GM23338 (cell line): ENCODE measurements at regions not wholly inside any gene's neighbourhood (a gene's known extent, or its start where the extent isn't known, plus 50 kb on each side); places are given as distances from the start of the nearest gene placed in this dataset.

ENCODE experiments used
- ATAC-seq: fragments of 200-7000 bp; cut with Tn5 transposase; 3 replicates; pipeline ENCODE4 v1.9.1; 2020
- DNase-seq: peaks from one replicate; pipeline ENCODE4 v3.0.0-alpha.2; 2015; ENCODE audit warnings: low spot score
- H2AFZ ChIP-seq: fragments of 200-600 bp; sonication (generic); 2 replicates; pipeline ENCODE4 v1.8.0; 2016; ENCODE audit warnings: antibody characterized with exemption, mild to moderate bottlenecking, moderate library complexity
- H3F3A ChIP-seq: fragments of 200-600 bp; sonication (generic); replicated peaks from 2 replicates; pipeline ENCODE4 v1.8.0; 2017; ENCODE audit warnings: antibody characterized with exemption, mixed run types, low read depth
- H3K27ac ChIP-seq: fragments of 200-600 bp; sonication (generic); 2 replicates; pipeline ENCODE4 v1.6.1; 2016; ENCODE audit warnings: low read depth
- H3K27me3 ChIP-seq: fragments of 200-600 bp; sonication (generic); 2 replicates; pipeline ENCODE4 v1.8.0; 2016; ENCODE audit warnings: mild to moderate bottlenecking, mixed run types, moderate library complexity; ENCODE audit not compliant: insufficient read depth
- H3K36me3 ChIP-seq: fragments of 200-600 bp; sonication (generic); 2 replicates; pipeline ENCODE4 v1.8.0; 2016; ENCODE audit warnings: mild to moderate bottlenecking; ENCODE audit not compliant: insufficient read depth
- H3K4me1 ChIP-seq: fragments of 200-600 bp; sonication (generic); 2 replicates; pipeline ENCODE4 v1.8.0; 2016; ENCODE audit warnings: mild to moderate bottlenecking, moderate library complexity; ENCODE audit not compliant: insufficient read depth
- H3K4me2 ChIP-seq: fragments of 200-600 bp; sonication (generic); 2 replicates; pipeline ENCODE4 v1.7.1; 2017; ENCODE audit warnings: mixed run types
- H3K4me3 ChIP-seq: fragments of 200-600 bp; sonication (generic); 2 replicates; pipeline ENCODE4 v1.6.1; 2016; ENCODE audit warnings: mixed run types
- H3K79me2 ChIP-seq: fragments of 200-600 bp; sonication (generic); replicated peaks from 2 replicates; pipeline ENCODE4 v1.8.0; 2017; ENCODE audit warnings: mild to moderate bottlenecking; ENCODE audit not compliant: insufficient read depth
- H3K9me2 ChIP-seq: fragments of 200-600 bp; sonication (generic); 2 replicates; pipeline ENCODE4 v1.8.0; 2017; ENCODE audit not compliant: insufficient read depth
- H4K20me1 ChIP-seq: fragments of 200-600 bp; sonication (generic); replicated peaks from 2 replicates; pipeline ENCODE4 v1.8.0; 2017; ENCODE audit warnings: mild to moderate bottlenecking; ENCODE audit not compliant: insufficient read depth
- H3K27ac Mint-ChIP-seq: 2 replicates; pipeline ENCODE4 v1.8.0; 2020; ENCODE audit warnings: inconsistent platforms, mild to moderate bottlenecking, moderate library complexity, mixed read lengths
- H3K27me3 Mint-ChIP-seq: 3 replicates; pipeline ENCODE4 v1.8.0; 2022; ENCODE audit warnings: low read depth, mild to moderate bottlenecking, moderate library complexity, mixed read lengths, inconsistent platforms; ENCODE audit not compliant: insufficient read depth, poor library complexity
- H3K36me3 Mint-ChIP-seq: 3 replicates; pipeline ENCODE4 v1.8.0; 2021; ENCODE audit warnings: low read depth, mild to moderate bottlenecking, inconsistent platforms, moderate library complexity, mixed read lengths
- H3K4me1 Mint-ChIP-seq: 3 replicates; pipeline ENCODE4 v1.8.0; 2020; ENCODE audit warnings: mild to moderate bottlenecking, inconsistent platforms, mixed read lengths
- H3K4me3 Mint-ChIP-seq: 3 replicates; pipeline ENCODE4 v1.8.0; 2021; ENCODE audit warnings: moderate library complexity, mild to moderate bottlenecking, inconsistent platforms, mixed read lengths
- H3K9me3 Mint-ChIP-seq: 3 replicates; pipeline ENCODE4 v1.8.0; 2020; ENCODE audit warnings: moderate library complexity, mild to moderate bottlenecking, inconsistent platforms, mixed read lengths
- CREB1 ChIP-seq: fragments of 250-450 bp; sonication (Bioruptor Pico); IDR thresholded peaks from 2 replicates; pipeline ENCODE4 v1.5.0; 2020; ENCODE audit warnings: low read depth, mild to moderate bottlenecking, moderate library complexity
- CTCF ChIP-seq, 2 experiments: fragments of 200-600 bp in 1 of 2; sonication (generic) in 1 of 2; conservative IDR thresholded peaks; 2 replicates each; pipeline versions ENCODE4 v1.5.1 to v1.6.1; 2016 to 2017; ENCODE audit warnings: antibody characterized with exemption in 2 of 2, low read depth in 2 of 2, mild to moderate bottlenecking in 2 of 2, moderate library complexity in 1 of 2
- ETS1 ChIP-seq: IDR thresholded peaks from 2 replicates; pipeline ENCODE4 v1.6.1; 2016; ENCODE audit warnings: antibody characterized with exemption
- EZH2 ChIP-seq: fragments of 200-600 bp; sonication (generic); IDR thresholded peaks from one replicate; pipeline ENCODE4 v1.8.0; 2017; ENCODE audit warnings: antibody characterized with exemption, mild to moderate bottlenecking, low read depth; ENCODE audit not compliant: unreplicated experiment
- EZH2phosphoT487 ChIP-seq: fragments of 200-600 bp; sonication (generic); IDR thresholded peaks from one replicate; pipeline ENCODE4 v1.8.1; 2018; ENCODE audit warnings: antibody characterized with exemption; ENCODE audit not compliant: unreplicated experiment
- JUNB ChIP-seq: IDR thresholded peaks from one replicate; pipeline ENCODE4 v1.6.1; 2016; ENCODE audit warnings: antibody characterized with exemption; ENCODE audit not compliant: unreplicated experiment
- NANOG ChIP-seq: IDR thresholded peaks from 2 replicates; pipeline ENCODE4 v1.6.1; 2016; ENCODE audit warnings: antibody characterized with exemption, borderline replicate concordance
- POLR2AphosphoS5 ChIP-seq: IDR thresholded peaks from 2 replicates; pipeline ENCODE4 v1.6.1; 2016; ENCODE audit warnings: antibody characterized with exemption, low read depth
- REST ChIP-seq: IDR thresholded peaks from one replicate; pipeline ENCODE4 v1.6.1; 2018; ENCODE audit warnings: antibody characterized with exemption; ENCODE audit not compliant: unreplicated experiment
- STAT1 ChIP-seq: IDR thresholded peaks from one replicate; pipeline ENCODE4 v1.6.1; 2016; ENCODE audit warnings: antibody characterized with exemption; ENCODE audit not compliant: unreplicated experiment
- ZNF114 ChIP-seq: fragments of 250-450 bp; sonication (Bioruptor Pico); IDR thresholded peaks from 2 replicates; pipeline ENCODE4 v1.5.0; 2020; ENCODE audit warnings: mild to moderate bottlenecking, moderate library complexity
- ZNF331 ChIP-seq: fragments of 250-450 bp; sonication (Bioruptor Pico); IDR thresholded peaks from 2 replicates; pipeline ENCODE4 v1.5.0; 2020; ENCODE audit warnings: low read depth, mild to moderate bottlenecking, moderate library complexity
- ZNF462 ChIP-seq: fragments of 250-450 bp; sonication (Bioruptor Pico); IDR thresholded peaks from 2 replicates; pipeline ENCODE4 v1.5.0; 2020; ENCODE audit warnings: mild to moderate bottlenecking, moderate library complexity

- Histone ChIP-seq H3F3A (no peaks in the 10 kb centered on the region), H3K4me3 (no peak overlapping the region), H3K36me3 (no peaks in the 10 kb centered on the region), H3K4me1 (no peaks in the 10 kb centered on the region), H3K27ac (no peak overlapping the region), H4K20me1 (no peaks in the 10 kb centered on the region), H3K9me2 (no peaks in the 10 kb centered on the region), H2AFZ (no peak overlapping the region), H3K79me2 (no peaks in the 10 kb centered on the region), H3K27me3 (no peaks in the 10 kb centered on the region), H3K4me2 (no peak overlapping the region)
- TF ChIP-seq EZH2 (no peak), ZNF114 (CRISPR knock-in tag) (no peak), ETS1 (no peak), ZNF331 (CRISPR knock-in tag) (no peak), EZH2phosphoT487 (no peak), STAT1 (no peak), CTCF (conservative IDR thresholded peaks at IDR 0.05; ENCODE audit: low read depth in 2 of 2) (no peak), CREB1 (CRISPR knock-in tag) (no peak), REST (no peak), ZNF462 (CRISPR knock-in tag) (no peak), JUNB (no peak), POLR2AphosphoS5 (no peak), NANOG (no peak)
- Mint-ChIP-seq H3K4me3 (no peak overlapping the region), H3K27ac (no peak overlapping the region), H3K9me3 (no peaks in the 10 kb centered on the region), H3K4me1 (no peaks in the 10 kb centered on the region), H3K36me3 (no peaks in the 10 kb centered on the region), H3K27me3 (peaks cover 4% of the 10 kb centered on the region)
- ATAC-seq (no peak), DNase-seq (no peak)
Measured at GRCh38 chr14:54116972-54117371, 160.3 kb upstream of the BMP4 start.
